HG03280 (cell line): ENCODE measurements at regions not wholly inside any gene's neighbourhood (a gene's known extent, or its start where the extent isn't known, plus 50 kb on each side); places are given as distances from the start of the nearest gene placed in this dataset.
A peak's percentile ranks its signal among the peaks of the same experiment; 100 is the strongest.
"Not testable (repeated sequence)": the region's sequence is repeated elsewhere in the genome, so short reads cannot be mapped to it uniquely, and the experiment has no call there.

ENCODE experiments used
- ATAC-seq: cut with Tn5 transposase; IDR thresholded peaks from one replicate; pipeline ENCODE4 v1.9.1; 2021; ENCODE audit warnings: mild to moderate bottlenecking, moderate library complexity; ENCODE audit not compliant: unreplicated experiment

DNA sequence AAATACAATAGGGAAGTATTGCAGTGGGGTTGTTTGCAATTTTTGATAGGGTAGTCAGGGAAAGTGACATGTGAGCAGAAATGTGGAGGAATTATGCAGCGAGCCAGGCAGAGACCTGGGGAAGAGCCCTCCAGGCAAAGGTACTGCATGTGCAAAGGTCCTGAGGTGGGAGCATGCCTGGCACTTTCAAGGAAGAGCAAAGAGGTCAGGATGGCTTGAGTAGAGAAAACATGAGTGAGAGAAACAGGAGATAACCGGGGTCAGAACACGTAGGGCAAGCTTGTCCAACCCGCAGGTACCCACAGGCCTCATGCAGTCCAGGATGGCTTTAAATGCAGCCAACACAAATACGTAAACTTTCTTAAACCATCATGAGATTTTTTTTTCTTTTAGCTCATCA, 71.0 kb downstream of the COQ2 start:
- no peak for ATAC-seq

DNA sequence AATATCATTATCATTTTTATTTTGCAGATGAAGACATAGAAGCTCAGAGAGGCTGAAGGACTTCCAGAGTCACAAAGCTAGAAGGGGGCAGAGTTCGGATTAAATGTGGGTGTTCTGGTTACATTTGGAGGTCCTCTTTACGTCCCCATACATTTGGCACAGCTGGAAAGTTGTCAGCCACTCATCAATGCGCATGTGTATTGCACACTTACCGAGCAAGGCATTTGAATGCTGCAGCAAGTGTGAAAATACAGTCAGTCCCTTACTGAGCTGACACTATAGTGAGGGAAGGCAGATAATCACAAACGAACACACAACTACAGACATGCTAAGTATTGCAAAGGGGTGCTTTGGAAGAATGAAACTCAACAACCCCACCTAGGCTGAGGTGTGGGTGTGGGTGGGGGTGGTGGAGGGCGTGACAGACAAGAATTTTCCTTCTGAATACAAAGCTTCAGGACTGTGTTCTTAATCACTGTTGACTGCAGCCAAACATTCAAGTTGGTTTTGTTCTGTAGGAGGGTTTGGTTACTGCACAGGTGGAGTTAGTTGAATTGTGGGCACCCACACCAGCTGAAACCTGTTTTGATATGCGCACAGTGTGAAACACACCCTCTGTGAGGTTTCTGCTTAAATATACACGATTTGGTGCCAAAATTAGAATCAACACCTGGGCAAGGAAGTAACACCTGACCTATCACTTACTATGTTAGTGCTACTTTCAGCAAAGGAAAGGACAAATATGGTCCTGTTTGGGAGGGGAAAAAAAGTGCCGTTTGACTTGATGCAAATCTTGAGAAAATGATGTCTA, 72.4 kb downstream of the COQ2 start:
- peak; percentile 89 for ATAC-seq

DNA sequence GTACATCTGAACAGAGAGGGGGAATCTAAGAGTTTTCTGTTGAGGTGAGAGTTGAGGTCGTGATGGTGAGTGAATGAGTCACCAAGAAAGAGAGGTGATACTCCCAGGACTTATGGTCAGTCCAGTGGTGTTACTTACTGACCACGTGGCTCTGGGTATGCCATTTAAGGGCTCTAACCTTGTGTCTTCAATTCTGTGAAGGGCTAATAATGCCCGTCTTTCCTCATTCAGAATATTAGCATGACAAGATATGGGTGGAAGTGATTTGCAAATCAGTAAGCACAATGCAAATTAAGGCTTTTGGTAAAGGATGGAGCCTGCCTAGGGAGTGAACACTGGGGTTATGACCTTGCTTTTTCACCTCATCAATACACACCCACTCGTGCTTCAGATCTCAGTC, 75.2 kb downstream of the COQ2 start:
- ATAC-seq = no peak

DNA sequence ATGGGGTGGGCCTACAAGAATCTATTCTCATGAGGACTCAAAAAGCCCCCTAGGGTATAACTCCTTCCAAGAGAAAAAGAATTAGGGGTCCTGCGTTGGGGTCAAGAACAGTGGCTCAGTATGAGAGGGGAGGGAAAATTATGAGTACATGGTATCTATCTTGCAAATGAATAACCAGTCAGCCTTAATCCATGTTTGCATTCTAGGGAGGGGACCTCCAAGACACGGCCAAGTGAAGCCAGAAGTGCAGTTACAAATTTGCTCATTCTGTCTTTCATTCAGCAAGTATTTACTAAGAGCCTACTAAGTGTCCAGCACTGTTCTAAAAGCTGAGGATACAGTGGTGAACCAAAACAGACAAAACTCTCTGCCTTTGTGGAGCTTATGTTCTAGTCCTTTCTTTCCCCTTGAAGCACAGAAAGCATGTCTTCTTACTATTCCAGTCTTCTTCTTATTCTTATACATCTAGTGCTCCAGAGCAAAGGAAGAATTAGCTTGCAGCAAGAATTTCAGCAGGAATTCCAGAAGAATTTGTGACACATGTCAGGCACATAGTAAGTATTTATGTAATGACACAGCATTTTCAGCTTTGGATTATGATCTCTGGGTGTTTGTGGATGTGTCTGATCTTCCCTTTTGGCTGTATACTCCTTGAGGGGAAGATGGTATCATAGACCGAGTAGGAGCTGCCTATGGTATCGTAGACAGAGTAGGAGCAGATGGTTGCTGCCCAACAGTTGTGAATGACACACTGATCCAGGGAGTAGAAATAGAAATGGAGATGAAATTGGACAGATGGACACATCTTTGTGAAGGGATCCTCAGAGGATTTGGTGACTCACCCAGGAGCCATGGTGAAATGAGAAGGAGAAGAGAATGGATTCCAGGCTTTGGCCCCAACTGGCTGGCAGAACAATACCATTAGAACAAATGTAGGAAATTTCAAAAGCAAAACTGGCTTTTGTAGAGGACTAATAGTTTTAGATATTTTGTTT, 75.9 kb downstream of the COQ2 start:
- no peak for ATAC-seq

DNA sequence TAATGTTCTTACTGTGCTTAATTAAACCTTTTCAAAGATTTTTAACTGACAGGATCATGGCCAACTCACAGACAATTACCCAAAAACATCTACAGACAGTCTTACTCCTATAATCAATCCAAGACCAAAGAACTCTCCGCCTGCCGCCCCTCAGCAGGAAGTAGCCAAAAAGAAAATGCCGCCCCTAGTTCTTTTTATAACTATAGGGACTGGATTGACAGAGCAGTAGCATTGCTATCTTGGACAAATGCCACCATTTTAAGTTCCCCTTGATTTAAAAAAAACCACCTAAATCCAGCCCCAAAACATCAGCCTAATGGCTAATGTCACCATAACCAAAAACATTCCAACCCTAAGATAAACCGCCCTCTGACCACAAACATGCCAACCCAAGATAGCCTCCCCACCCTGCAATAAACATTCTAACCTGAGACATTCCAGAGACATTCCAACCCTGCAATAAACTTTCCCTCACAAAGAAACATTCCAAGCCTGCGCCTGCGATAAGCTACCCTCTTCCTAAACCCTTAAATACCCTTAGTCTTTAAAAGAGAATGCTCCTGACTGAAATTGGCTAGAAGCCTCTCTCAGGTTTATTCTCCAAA, 77.0 kb downstream of the COQ2 start:
- ATAC-seq = no peak

DNA sequence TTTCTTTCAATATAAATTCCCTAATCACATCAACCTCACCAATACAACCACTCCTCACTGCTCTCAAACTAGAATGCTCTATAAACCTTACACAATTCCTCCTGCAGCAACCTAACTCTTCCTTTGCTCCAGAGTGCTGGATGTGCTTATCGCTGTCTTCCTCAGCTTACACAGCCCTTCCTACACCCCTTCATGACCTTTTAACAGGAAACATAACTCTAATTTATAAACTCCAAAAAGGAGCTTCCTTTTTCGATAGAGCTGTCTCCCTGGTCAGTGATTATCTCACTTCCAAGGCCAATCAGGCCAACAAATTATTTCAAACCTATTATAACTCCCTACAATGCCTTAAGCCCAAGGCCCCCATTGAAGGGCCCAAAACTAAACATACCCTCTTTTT, 78.8 kb downstream of the COQ2 start:
- no peak for ATAC-seq

DNA sequence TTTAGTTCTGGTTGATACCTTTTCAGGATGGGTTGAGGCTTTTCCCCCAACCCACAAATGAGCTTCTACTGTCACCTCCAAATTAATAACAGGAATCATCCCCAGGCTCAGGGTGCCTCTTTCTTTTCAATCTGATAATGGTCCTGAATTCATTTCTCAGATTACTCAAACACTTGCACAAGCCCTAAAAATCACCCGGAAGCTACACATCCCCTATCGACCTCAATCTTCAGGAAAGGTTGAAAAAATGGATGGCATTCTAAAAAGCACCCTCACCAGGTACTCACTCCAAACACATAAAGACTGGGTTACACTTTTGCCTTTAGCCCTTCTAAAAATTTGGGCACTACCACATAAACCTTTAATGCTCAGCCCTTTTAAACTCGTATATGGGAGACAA, 79.9 kb downstream of the COQ2 start:
- no peak for ATAC-seq

DNA sequence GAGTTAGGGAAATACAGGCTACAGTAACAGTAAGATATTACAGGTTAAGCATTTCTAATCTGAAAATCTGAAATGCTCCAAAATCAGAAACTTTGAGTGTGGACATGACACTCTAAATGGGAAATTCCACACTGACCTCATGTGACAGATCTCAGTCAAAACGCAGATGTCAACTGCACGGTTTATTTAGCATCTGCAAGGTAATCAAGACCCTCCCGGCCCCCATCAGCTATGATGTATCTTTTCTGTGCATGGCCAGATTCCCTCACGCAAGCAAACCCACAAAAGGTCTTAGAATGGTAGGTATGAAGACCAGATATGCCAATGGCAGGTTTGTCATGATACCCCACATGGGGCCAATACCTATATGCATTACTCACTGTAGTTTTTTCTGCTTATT, 82.8 kb downstream of the COQ2 start:
- ATAC-seq = no peak

DNA sequence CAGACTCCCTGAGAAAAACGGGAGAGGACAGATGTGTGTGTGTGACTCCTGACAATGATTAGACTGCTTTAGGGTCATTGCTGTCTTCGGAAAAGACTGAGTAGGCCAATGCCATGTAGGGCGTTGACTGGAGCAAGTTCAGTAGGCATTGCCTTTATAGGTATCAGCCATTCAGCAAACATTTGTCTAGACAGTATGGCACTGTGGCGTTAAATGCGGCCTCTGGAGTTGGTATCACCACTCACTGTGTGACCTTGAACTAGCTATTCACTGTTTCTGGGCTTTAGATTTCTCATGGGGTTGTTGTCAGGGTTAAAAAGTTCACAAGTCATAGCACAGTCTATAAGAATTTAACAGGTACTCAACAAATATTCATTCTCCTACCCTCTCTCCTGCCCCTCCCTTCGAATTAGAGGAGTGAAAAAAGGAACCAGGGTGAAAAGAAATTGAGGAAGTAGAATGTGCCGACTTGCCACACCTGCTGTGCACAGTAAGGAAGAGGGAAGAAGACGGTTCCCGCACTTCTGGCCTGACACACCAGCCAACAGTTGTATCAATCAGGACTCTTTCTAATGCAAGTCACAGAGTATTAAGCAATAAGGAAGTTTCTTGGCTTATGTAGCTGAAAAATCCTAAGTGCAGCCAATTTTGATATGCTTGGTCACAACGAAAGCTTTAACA, 83.2 kb upstream of the PLAC8 start:
- ATAC-seq = no peak

DNA sequence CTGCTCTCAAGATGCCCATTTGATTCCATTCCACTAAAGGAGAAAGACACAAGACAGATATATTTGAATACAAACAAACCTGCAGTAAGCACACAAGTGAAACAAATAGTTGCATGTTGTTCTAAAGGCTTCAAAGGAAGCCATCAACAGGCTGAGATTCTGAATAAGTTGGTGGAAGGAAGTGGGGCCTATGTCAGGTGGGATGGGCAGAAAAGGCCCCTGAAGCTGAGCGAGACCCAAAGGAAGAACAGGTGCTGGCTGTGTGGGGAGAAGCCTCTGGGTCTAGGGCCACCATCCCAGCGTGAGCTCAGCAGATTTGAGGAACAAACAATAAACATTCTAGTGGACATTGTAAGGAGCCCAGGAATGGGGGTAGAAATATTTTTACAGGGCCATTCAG, 82.4 kb upstream of the PLAC8 start:
- ATAC-seq = no peak

DNA sequence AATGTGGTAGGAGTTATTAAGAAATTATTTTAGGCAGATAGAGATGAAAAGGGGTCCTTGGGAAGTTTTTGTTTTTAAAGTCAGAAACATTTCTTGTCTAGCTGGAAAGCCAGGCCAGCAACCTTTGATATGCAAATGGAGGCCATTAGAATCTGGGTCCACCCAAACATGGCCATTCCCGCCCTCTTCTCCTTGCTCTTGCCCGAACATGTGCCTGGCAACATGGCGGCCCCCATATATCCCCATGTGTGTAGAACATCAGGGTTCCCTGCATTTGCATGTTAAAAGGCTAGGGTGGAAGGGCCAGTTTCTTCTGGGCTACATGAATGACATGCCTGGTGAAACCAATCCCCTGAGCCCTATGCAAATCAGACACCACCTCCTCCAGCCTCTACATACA, 80.7 kb upstream of the PLAC8 start:
- ATAC-seq = no peak

DNA sequence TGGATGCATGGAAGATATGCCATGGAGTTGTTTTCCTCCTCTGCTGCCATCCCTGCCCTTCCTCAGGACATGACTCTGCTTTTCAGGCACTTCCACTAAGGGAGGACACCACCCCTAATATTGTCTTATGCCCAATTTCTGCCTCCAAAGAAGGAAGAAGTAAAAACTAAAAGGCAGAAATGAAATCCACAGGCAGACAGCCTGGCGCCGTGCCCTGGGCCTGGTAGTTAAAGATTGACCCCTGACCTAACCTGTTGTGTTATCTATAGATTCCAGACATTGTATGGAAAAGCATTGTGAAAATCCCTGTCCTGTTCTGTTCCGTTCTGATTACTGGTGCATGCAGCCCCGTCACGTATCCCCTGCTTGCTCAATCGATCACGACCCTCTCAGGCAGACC, 80.1 kb upstream of the PLAC8 start:
- not testable (repeated sequence) for ATAC-seq

DNA sequence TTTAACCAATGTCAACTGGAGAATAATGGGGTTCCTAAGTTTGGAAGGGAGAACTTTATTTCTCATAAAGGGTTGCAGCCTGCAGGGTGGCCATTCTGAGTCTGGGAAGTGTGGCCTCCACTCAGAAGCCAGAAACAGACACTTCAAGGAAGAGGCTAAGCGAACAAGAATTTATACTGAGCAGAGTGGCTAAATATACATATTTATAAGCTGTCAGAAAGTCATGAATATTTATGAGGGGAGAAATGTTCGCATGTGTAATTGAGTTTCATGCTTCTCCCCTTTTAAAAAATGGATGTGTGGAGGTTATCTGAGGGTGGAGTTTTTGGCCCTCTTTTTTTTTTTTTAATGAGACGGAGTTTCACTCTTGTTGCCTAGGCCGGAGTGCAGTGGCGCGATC, 78.1 kb upstream of the PLAC8 start:
- ATAC-seq = no peak

DNA sequence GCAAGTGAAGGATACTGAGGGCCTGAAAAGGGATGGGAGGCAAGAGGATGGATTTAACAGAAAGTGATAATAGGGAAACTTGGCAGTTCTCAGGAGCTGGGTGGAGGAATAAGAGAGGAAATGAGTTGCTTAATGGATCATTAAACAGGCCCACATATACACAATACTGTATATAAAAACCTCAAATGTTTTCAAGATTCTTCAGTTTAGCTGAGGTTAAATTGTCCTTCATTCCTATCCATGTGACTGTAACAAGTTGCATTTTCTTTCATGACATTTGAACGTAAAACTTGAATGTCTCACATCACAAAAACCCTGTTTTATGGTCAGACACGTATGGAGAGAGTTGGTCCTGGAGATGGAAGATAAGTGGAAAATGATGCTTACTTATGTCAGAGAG, 76.5 kb upstream of the PLAC8 start:
- no peak for ATAC-seq

DNA sequence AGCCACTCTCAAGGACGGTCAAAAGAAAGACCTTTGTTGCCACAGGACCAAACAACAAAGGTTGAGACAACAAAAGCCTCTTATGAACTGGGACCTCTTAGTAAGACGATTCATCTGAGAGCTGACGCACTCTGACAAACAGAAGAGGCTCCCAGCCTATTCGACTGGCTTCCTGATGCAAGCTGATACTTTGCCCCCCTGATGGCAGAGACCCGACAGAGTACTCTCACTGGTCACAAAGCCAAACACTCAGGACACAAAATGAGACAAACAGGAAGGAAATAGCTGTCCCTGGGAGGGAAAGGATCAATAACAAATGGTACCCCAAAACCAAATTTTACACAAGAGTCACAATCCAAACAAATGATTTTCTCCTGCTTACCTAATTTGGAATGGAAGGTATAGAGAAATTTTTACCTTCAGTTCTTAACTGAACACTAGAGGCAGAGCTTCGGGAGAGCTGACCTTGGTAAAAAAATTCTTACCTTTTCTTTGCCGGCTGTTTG, 75.2 kb upstream of the PLAC8 start:
- ATAC-seq = no peak

DNA sequence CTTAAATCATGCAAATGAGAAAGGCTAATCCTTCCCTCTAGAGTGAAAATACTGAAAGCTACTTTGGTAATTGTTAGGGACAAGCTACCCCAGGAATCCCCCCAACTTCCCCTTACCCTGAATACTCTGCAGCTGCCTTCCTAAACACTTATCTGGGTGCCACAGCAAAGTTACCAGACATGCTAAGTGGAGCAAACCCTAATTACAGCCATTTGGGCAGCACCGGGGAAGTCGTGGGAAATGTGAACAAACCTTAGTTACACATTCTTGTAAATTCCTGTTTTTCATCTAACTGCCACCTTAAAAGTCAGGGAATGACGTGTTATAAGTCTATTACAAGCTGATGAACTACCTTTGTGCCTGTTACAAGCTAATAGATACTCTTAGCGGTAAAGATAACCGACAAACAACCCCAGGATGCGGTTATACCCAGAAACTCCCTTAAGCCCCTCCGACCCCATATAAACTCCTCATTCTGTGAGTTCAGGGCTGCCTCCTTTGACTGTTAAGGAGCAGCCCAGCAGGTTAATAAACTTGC, 66.0 kb upstream of the PLAC8 start:
- ATAC-seq = no peak

DNA sequence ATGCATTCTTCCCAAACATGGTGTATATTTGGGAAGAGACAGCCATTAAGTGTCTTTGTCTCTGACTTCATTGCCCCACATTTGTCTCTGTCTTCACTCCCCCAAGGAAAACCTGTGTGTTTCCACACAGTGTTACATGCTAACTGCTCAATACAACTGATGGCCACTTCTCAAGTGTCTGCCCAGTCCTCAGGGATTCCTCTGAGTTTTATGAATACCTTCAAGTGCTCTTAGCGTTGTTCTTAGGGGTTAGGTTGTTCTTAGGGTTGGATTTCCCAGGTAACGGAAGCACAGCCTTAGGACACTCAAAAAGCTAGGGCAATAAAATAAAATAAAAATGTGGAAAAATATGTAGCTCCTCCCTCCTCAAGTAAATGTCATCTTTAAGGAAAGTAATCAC, 64.7 kb upstream of the PLAC8 start:
- no peak for ATAC-seq

DNA sequence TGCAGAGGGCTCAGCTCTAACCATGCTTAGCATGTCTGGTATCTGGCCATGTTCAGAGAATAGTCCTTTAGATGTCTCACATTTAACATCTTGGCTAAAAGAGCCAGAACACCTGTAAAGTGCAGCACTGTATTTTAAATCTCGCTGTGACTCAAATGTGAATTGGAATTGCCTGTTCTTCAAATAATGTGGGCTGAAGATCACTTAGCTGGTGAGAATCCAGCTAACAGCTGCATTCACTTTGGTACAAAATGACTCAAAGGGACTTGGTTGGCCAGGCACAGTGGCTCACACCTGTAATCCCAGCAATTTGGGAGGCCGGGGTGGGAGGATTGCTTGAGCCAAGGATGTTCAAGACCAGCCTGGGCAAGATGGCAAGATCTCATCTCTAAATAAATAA, 63.5 kb upstream of the PLAC8 start:
- no peak for ATAC-seq

DNA sequence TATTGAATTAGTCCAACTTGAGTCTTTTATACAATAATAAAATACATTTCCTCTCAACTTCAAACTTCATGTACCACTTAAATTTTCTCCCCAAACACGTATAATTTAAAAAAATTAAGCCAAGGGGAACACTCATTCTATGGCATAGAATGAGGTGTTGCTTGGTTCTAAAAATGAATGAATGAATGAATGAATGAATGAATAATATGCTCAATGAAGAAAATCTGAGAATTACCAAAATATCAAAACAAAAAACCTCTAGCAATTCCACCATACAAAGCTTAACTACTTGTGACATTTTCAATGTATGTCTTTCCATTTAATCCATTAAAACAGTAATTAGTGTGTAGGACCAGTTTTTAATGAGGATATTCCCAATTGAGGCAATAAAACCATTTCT, 62.7 kb upstream of the PLAC8 start:
- ATAC-seq = no peak

DNA sequence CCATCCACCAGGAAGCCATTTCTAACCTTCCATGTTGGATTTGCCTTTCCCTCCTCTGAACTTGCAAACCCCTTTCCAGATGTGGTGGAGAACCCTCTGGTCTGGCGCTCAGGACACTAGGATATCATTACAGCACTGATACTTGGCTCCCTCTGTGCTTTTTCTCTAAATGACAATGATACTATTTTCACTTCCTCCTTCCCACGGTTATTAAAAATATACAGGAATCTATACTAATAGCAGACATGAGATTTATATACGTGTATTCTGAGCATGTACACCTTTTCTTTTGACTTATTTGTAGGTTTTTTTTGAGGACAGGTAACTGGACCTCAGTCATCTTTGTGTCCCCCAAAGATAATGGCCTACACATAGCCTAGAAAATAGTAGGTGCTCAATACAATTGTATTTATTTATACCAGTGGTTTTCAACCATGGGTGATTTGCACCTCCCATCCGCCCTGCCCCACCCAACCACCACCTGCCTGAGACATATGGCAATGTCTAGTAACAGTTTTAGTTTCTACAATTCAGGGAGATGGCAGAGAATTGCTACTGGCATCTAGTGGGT, 60.4 kb upstream of the PLAC8 start:
- no peak for ATAC-seq
